ENCODE measurements at regions not wholly inside any gene's neighbourhood (a gene's known extent, or its start where the extent isn't known, plus 50 kb on each side); places are given as distances from the start of the nearest gene placed in this dataset.

DNA sequence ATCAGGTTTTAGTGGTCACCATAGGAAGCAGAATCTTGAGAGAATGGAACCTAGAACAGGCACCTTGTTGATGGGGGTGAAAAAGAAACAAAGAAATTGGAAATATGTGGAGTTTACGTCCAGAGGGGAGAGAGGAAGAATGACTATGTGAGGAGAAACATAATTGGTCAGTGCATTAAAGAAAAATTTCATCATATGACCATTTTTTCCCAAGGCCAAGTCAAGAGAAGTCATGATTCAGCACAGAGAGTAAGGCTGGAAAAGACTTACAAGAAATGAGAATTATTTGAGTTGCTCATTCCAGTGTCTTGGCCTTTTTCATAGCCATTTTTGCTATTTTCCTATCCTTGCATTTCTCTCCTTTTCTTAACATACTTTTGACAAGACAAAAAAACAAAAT, 421.7 kb downstream of the EFNB2 start:
- no peaks in the 10 kb centered on the region for H3K9me3 ChIP-seq (ENCODE audit: control insufficient read depth, low read length)
- Mint-ChIP-seq H3K4me3 (no peak overlapping the region), H3K9me3 (no peaks in the 10 kb centered on the region), H3K36me3 (ENCODE audit: low read depth) (no peaks in the 10 kb centered on the region), H3K27ac (no peak overlapping the region), H3K27me3 (ENCODE audit: insufficient read depth) (no peaks in the 10 kb centered on the region), H3K4me1 (no peaks in the 10 kb centered on the region)
- H3K27ac ChIP-seq (ENCODE audit: low read depth, low read length), result no peak overlapping the region
- 90% methylated on average over 1 of the region's 1 CpG; no CpG with 5 or more reads in 1 of the 2 experiments for WGBS, 2 experiments (ENCODE audit: insufficient coverage in 1 of 2, insufficient read length in 1 of 2)
- no peak overlapping the region for H3K4me3 ChIP-seq (ENCODE audit: low read length)
- no peak for DNase-seq
- H3K36me3 ChIP-seq (ENCODE audit: control insufficient read depth, insufficient read depth, low read length), result no peaks in the 10 kb centered on the region
- H3K9ac ChIP-seq (ENCODE audit: extremely low read depth, low read length, poor library complexity, severe bottlenecking), result no peak overlapping the region
- no peaks in the 10 kb centered on the region for H3K4me1 ChIP-seq (ENCODE audit: control insufficient read depth, insufficient read depth, low read length)
- H3K27me3 ChIP-seq (ENCODE audit: control insufficient read depth, insufficient read depth, low read length, poor library complexity, severe bottlenecking), result no peaks in the 10 kb centered on the region
- TF ChIP-seq, protein P1, sequence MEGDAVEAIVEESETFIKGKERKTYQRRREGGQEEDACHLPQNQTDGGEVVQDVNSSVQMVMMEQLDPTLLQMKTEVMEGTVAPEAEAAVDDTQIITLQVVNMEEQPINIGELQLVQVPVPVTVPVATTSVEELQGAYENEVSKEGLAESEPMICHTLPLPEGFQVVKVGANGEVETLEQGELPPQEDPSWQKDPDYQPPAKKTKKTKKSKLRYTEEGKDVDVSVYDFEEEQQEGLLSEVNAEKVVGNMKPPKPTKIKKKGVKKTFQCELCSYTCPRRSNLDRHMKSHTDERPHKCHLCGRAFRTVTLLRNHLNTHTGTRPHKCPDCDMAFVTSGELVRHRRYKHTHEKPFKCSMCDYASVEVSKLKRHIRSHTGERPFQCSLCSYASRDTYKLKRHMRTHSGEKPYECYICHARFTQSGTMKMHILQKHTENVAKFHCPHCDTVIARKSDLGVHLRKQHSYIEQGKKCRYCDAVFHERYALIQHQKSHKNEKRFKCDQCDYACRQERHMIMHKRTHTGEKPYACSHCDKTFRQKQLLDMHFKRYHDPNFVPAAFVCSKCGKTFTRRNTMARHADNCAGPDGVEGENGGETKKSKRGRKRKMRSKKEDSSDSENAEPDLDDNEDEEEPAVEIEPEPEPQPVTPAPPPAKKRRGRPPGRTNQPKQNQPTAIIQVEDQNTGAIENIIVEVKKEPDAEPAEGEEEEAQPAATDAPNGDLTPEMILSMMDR (conservative IDR thresholded peaks at IDR 0.05), result no peak

DNA sequence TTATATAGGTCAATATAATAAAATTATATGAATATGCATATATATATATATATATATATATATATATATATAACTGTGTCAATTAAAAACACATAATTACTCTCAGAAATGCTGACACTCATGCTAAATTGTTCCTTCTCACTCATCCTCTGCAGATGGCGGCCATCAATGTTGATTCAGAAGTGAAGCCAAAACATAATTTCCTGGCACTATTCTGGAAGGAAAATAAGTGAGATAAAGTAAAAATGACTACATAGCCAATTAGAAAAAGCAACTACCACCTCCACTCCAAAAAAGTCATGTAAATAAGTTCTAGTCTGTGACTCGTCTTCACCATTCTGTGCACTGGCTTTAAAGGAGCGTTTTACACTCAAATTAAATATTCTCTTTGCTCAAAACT, 423.3 kb downstream of the EFNB2 start:
- Histone ChIP-seq H3K27me3 (ENCODE audit: control insufficient read depth, insufficient read depth, low read length, poor library complexity, severe bottlenecking) (no peaks in the 10 kb centered on the region), H3K9me3 (ENCODE audit: control insufficient read depth, low read length) (no peaks in the 10 kb centered on the region), H3K4me3 (ENCODE audit: low read length) (no peak overlapping the region), H3K27ac (ENCODE audit: low read depth, low read length) (no peak overlapping the region), H3K4me1 (ENCODE audit: control insufficient read depth, insufficient read depth, low read length) (no peaks in the 10 kb centered on the region), H3K9ac (ENCODE audit: extremely low read depth, low read length, poor library complexity, severe bottlenecking) (no peak overlapping the region), H3K36me3 (ENCODE audit: control insufficient read depth, insufficient read depth, low read length) (no peaks in the 10 kb centered on the region)
- no peaks in the 10 kb centered on the region for H3K36me3 Mint-ChIP-seq (ENCODE audit: low read depth)
- TF ChIP-seq, protein P1 (conservative IDR thresholded peaks at IDR 0.05), result no peak
- WGBS, 2 experiments (ENCODE audit: insufficient coverage in 1 of 2, insufficient read length in 1 of 2), result 95 to 100% methylated on average over 1 to 3 of the region's 3 CpGs
- H3K27me3 Mint-ChIP-seq (ENCODE audit: insufficient read depth), result no peaks in the 10 kb centered on the region
- no peak overlapping the region for H3K4me3 Mint-ChIP-seq
- no peak overlapping the region for H3K27ac Mint-ChIP-seq
- peaks cover 3% of the 10 kb centered on the region for H3K4me1 Mint-ChIP-seq
- no peaks in the 10 kb centered on the region for H3K9me3 Mint-ChIP-seq
- no peak for DNase-seq

DNA sequence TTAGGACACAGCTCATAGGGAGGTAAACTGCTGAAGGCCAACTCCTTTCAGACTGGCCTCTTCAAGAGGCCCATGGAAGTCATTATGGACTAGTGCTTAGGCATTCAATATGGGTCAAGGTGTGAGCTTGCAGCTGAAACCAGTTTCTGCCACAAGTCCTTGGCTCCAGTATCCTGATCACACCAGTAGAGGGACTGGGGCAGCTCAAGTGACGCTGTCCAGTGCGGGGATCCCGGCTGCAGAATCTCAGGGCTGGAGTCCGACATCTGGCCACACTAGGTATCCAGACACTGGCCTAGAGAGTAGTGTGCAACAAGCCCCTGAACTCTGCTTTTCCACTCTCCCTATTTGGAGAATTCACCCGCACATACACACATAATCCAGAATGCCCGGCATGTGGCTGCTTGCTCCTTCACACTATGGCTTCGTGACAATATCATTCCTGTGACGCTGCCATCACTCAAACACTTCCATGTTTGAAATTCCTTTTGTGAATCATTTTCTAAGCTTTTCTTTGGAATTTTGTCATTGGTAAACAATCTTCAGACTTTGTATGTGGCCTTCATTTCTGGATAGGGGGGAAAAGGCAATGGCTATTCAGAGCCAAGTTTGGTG, 425.1 kb downstream of the EFNB2 start:
- Histone ChIP-seq H3K9ac (ENCODE audit: extremely low read depth, low read length, poor library complexity, severe bottlenecking) (no peak overlapping the region), H3K27ac (ENCODE audit: low read depth, low read length) (no peak overlapping the region), H3K36me3 (ENCODE audit: control insufficient read depth, insufficient read depth, low read length) (no peaks in the 10 kb centered on the region), H3K9me3 (ENCODE audit: control insufficient read depth, low read length) (no peaks in the 10 kb centered on the region), H3K27me3 (ENCODE audit: control insufficient read depth, insufficient read depth, low read length, poor library complexity, severe bottlenecking) (no peaks in the 10 kb centered on the region), H3K4me3 (ENCODE audit: low read length) (no peak overlapping the region), H3K4me1 (ENCODE audit: control insufficient read depth, insufficient read depth, low read length) (no peaks in the 10 kb centered on the region)
- no peak for DNase-seq
- Mint-ChIP-seq H3K27ac (no peak overlapping the region), H3K27me3 (ENCODE audit: insufficient read depth) (no peaks in the 10 kb centered on the region), H3K9me3 (no peaks in the 10 kb centered on the region), H3K4me3 (no peak overlapping the region), H3K36me3 (ENCODE audit: low read depth) (no peaks in the 10 kb centered on the region), H3K4me1 (peaks cover 7% of the 10 kb centered on the region)
- TF ChIP-seq, protein P1 (conservative IDR thresholded peaks at IDR 0.05), result peak; percentile 62
- 94 to 98% methylated on average over 6 to 8 of the region's 8 CpGs for WGBS, 2 experiments (ENCODE audit: insufficient coverage in 1 of 2, insufficient read length in 1 of 2)

All from endodermal cell (in vitro differentiated cells).